ENCODE measurements at regions not wholly inside any gene's neighbourhood (a gene's known extent, or its start where the extent isn't known, plus 50 kb on each side); places are given as distances from the start of the nearest gene placed in this dataset.

GRCh38 chr1:224505454-224506093, 71.0 kb upstream of the WDR26 start:
- DNase-seq = no peak

GRCh38 chr1:224506141-224506814, 71.7 kb upstream of the WDR26 start:
- no peak for DNase-seq

- DNase-seq = no peak
Observed at GRCh38 chr1:224507771-224508523, 73.3 kb upstream of the WDR26 start.

GRCh38 chr1:224509907-224510306, 75.3 kb upstream of the WDR26 start:
- DNase-seq = no peak

- no peak for DNase-seq
Observed at GRCh38 chr1:224510880-224511645, 76.5 kb upstream of the WDR26 start.

GRCh38 chr1:224512600-224513151, 78.1 kb upstream of the WDR26 start:
- no peak for DNase-seq

- no peak for DNase-seq
Observed at GRCh38 chr1:224513383-224513782, 78.8 kb upstream of the WDR26 start.

- DNase-seq = peak; percentile 87
Observed at GRCh38 chr1:224513787-224514209, 79.2 kb upstream of the WDR26 start.

- no peak for DNase-seq
Observed at GRCh38 chr1:224517171-224517570, 82.6 kb upstream of the WDR26 start.

GRCh38 chr1:224518528-224518927, 83.9 kb upstream of the WDR26 start:
- DNase-seq = no peak

GRCh38 chr1:224519874-224520273, 85.3 kb upstream of the WDR26 start:
- DNase-seq = no peak

- no peak for DNase-seq
Observed at GRCh38 chr1:224520808-224521207, 86.2 kb upstream of the WDR26 start.

- no peak for DNase-seq
Observed at GRCh38 chr1:224521904-224522734, 87.5 kb upstream of the WDR26 start.

- DNase-seq = no peak
Observed at GRCh38 chr1:224523676-224524075, 89.1 kb upstream of the WDR26 start.

GRCh38 chr1:224524679-224525078, 90.1 kb upstream of the WDR26 start:
- DNase-seq = no peak

- DNase-seq = no peak
Observed at GRCh38 chr1:224525411-224526040, 90.6 kb upstream of the CNIH3 start.

- no peak for DNase-seq
Observed at GRCh38 chr1:224526771-224527170, 89.3 kb upstream of the CNIH3 start.

GRCh38 chr1:224528900-224529299, 87.2 kb upstream of the CNIH3 start:
- DNase-seq = no peak

- DNase-seq = no peak
Observed at GRCh38 chr1:224529844-224530243, 86.3 kb upstream of the CNIH3 start.

- no peak for DNase-seq
Observed at GRCh38 chr1:224533517-224533916, 82.6 kb upstream of the CNIH3 start.

GRCh38 chr1:224534731-224535130, 81.4 kb upstream of the CNIH3 start:
- no peak for DNase-seq

- no peak for DNase-seq
Observed at GRCh38 chr1:224535641-224536040, 80.5 kb upstream of the CNIH3 start.

Measured in stimulated activated CD4-positive, alpha-beta T cell treated with anti-CD3 and anti-CD28 coated beads, Interleukin-4, amount 100 ng/mL, for 1 hour (primary cell).